GM12892 (cell line): ENCODE measurements at regions not wholly inside any gene's neighbourhood (a gene's known extent, or its start where the extent isn't known, plus 50 kb on each side); places are given as distances from the start of the nearest gene placed in this dataset.

Source experiments
- POLR2AphosphoS5 ChIP-seq: IDR thresholded peaks from 2 replicates; pipeline ENCODE4 v1.6.1; 2011; ENCODE audit warnings: low read depth, low read length, control low read depth
- TAF1 ChIP-seq: IDR thresholded peaks from 2 replicates; pipeline ENCODE4 v1.6.1; 2011; ENCODE audit warnings: low read depth, mild to moderate bottlenecking, control low read depth, low read length, borderline replicate concordance

DNA sequence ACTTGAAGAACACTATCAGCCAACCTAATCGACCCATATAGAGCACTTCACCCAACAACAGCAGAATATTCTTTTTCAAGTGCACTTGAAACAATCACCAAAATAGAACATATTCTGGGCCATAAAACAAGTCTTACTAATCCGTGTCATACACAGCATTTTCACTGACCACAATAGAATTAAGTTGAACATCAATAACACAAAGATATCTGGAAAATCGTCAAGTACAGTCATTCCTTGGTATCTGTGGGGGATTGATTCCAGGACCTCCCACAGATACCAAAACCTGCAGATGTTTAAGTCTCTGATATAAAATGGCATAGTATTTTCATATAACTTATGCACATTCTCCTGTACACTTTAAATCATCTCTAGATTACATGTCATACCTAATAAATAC lies 295.7 kb downstream of the BCL11B start:
- TF ChIP-seq POLR2AphosphoS5 = no peak
- no peak for TF ChIP-seq TAF1
